ENCODE measurements at regions not wholly inside any gene's neighbourhood (a gene's known extent, or its start where the extent isn't known, plus 50 kb on each side); places are given as distances from the start of the nearest gene placed in this dataset.

GRCh38 chr2:51222106-51222505, 190.2 kb upstream of the NRXN1 start:
- DNase-seq (ENCODE audit: low read depth, low spot score): no peak
- Histone ChIP-seq H3K9ac (ENCODE audit: control insufficient read depth, extremely low read depth, insufficient read depth, low read length) (no peak overlapping the region), H3K36me3 (ENCODE audit: control insufficient read depth in 2 of 2, extremely low read depth in 1 of 2, insufficient read depth in 2 of 2, low read length in 2 of 2) (no peaks in the 10 kb centered on the region), H3K4me2 (ENCODE audit: control insufficient read depth, extremely low read depth, insufficient read depth, low read depth, low read length) (no peak overlapping the region), H3K4me1 (ENCODE audit: control insufficient read depth, extremely low read depth, insufficient read depth, low read length) (no peaks in the 10 kb centered on the region), H3K9me3 (ENCODE audit: control insufficient read depth, low read depth, low read length) (no peaks in the 10 kb centered on the region), H2AFZ (ENCODE audit: control insufficient read depth, low read length) (no peak overlapping the region), H3K9me1 (ENCODE audit: control insufficient read depth, extremely low read depth, insufficient read depth, low read length) (no peaks in the 10 kb centered on the region), H3K79me2 (ENCODE audit: control insufficient read depth, insufficient read depth, low read length) (no peaks in the 10 kb centered on the region), H3K27ac (ENCODE audit: control insufficient read depth, insufficient read depth, low read length) (no peak overlapping the region), H3K4me3 (ENCODE audit: control insufficient read depth in 2 of 3, extremely low read depth in 1 of 3, insufficient read depth in 2 of 3, low read depth in 1 of 3, low read length in 3 of 3) (no peak overlapping the region), H3K27me3 (ENCODE audit: control insufficient read depth, extremely low read depth, insufficient read depth, low read length) (no peaks in the 10 kb centered on the region), H4K20me1 (ENCODE audit: control insufficient read depth, extremely low read depth, insufficient read depth, low read length) (no peaks in the 10 kb centered on the region)
- no peak for TF ChIP-seq EZH2 (IDR thresholded peaks at IDR 0.05; ENCODE audit: low read length)
- TF ChIP-seq, protein P1, sequence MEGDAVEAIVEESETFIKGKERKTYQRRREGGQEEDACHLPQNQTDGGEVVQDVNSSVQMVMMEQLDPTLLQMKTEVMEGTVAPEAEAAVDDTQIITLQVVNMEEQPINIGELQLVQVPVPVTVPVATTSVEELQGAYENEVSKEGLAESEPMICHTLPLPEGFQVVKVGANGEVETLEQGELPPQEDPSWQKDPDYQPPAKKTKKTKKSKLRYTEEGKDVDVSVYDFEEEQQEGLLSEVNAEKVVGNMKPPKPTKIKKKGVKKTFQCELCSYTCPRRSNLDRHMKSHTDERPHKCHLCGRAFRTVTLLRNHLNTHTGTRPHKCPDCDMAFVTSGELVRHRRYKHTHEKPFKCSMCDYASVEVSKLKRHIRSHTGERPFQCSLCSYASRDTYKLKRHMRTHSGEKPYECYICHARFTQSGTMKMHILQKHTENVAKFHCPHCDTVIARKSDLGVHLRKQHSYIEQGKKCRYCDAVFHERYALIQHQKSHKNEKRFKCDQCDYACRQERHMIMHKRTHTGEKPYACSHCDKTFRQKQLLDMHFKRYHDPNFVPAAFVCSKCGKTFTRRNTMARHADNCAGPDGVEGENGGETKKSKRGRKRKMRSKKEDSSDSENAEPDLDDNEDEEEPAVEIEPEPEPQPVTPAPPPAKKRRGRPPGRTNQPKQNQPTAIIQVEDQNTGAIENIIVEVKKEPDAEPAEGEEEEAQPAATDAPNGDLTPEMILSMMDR (optimal IDR thresholded peaks at IDR 0.05 in 1 of 3, IDR thresholded peaks at IDR 0.05 in 1 of 3, conservative IDR thresholded peaks at IDR 0.05 in 1 of 3; ENCODE audit: extremely low read depth in 1 of 3, insufficient read depth in 2 of 3, low read length in 3 of 3): no peak
- dilution Hi-C loops (cut with MboI; ENCODE audit: extremely low pct_ligation_motif_present, low sequenced_read_pairs): no loop called here
- no peak for FAIRE-seq

DNA sequence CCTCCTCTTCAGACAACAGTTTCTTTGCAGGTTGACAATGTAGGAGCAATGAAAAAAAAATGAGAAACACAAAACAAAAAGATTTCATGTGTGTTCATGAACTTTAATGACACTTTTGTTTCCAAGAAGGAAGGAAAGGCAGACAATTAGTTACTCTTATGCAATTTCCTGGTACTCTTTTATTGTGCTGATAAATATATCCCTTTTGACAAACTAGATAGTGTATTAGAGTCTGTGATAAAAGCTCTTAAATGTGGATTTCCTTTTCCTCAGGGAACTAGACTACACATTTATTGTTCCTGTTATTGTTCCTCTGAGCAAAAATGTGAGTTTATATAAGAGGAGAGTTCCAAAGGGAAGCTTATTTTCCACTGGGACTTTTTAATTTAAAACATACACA, 188.7 kb upstream of the NRXN1 start:
- Histone ChIP-seq H3K4me3 (ENCODE audit: control insufficient read depth in 2 of 3, extremely low read depth in 1 of 3, insufficient read depth in 2 of 3, low read depth in 1 of 3, low read length in 3 of 3) (no peak overlapping the region), H2AFZ (ENCODE audit: control insufficient read depth, low read length) (no peak overlapping the region), H3K9me1 (ENCODE audit: control insufficient read depth, extremely low read depth, insufficient read depth, low read length) (no peaks in the 10 kb centered on the region), H3K36me3 (ENCODE audit: control insufficient read depth in 2 of 2, extremely low read depth in 1 of 2, insufficient read depth in 2 of 2, low read length in 2 of 2) (no peaks in the 10 kb centered on the region), H3K4me2 (ENCODE audit: control insufficient read depth, extremely low read depth, insufficient read depth, low read depth, low read length) (no peak overlapping the region), H3K4me1 (ENCODE audit: control insufficient read depth, extremely low read depth, insufficient read depth, low read length) (no peaks in the 10 kb centered on the region), H3K27me3 (ENCODE audit: control insufficient read depth, extremely low read depth, insufficient read depth, low read length) (no peaks in the 10 kb centered on the region), H3K27ac (ENCODE audit: control insufficient read depth, insufficient read depth, low read length) (no peak overlapping the region), H3K9me3 (ENCODE audit: control insufficient read depth, low read depth, low read length) (no peaks in the 10 kb centered on the region), H4K20me1 (ENCODE audit: control insufficient read depth, extremely low read depth, insufficient read depth, low read length) (no peaks in the 10 kb centered on the region), H3K9ac (ENCODE audit: control insufficient read depth, extremely low read depth, insufficient read depth, low read length) (no peak overlapping the region), H3K79me2 (ENCODE audit: control insufficient read depth, insufficient read depth, low read length) (no peaks in the 10 kb centered on the region)
- TF ChIP-seq, protein P1 (optimal IDR thresholded peaks at IDR 0.05 in 1 of 3, IDR thresholded peaks at IDR 0.05 in 1 of 3, conservative IDR thresholded peaks at IDR 0.05 in 1 of 3; ENCODE audit: extremely low read depth in 1 of 3, insufficient read depth in 2 of 3, low read length in 3 of 3): no peak
- no peak for TF ChIP-seq EZH2 (IDR thresholded peaks at IDR 0.05; ENCODE audit: low read length)
- FAIRE-seq (no peak), DNase-seq (ENCODE audit: low read depth, low spot score) (no peak)
- dilution Hi-C loops (cut with MboI; ENCODE audit: extremely low pct_ligation_motif_present, low sequenced_read_pairs): no loop called here
